K562 (cell line): ENCODE measurements at regions not wholly inside any gene's neighbourhood (a gene's known extent, or its start where the extent isn't known, plus 50 kb on each side); places are given as distances from the start of the nearest gene placed in this dataset.

Experiments
- ATAC-seq: fragments of 200-7000 bp; cut with Tn5 transposase; 3 replicates; pipeline ENCODE4 v1.9.1; 2020; ENCODE audit warnings: moderate library complexity
- BruUV-seq: library from RNA; stranded (reverse); fragments of 400-500 nt; replicated peaks from 2 replicates; lab custom pipeline; 2021; lab: Mats Ljungman, UMichigan
- CTCF ChIA-PET: fragments of 300-600 bp; formaldehyde crosslinking; extraction: SDS; loops from one replicate; lab custom pipeline; 2021; ENCODE audit warnings: low intra/inter-chr PET ratio; lab: Yijun Ruan, JAX
- POLR2A ChIA-PET: fragments of 300-600, 350-650 bp; sonication (Branson Sonifier 250); formaldehyde crosslinking; extraction: SDS; loops from one replicate; lab custom pipeline; 2021; ENCODE audit warnings: antibody characterized with exemption, inconsistent platforms; lab: Yijun Ruan, JAX
- DNase-seq, 4 experiments: peaks; one replicate each; pipeline versions ENCODE4 v3.0.0 to v3.0.0-alpha.2; 2011 to 2018; ENCODE audit warnings: low spot score in 3 of 4, mixed read lengths in 3 of 4; ENCODE audit errors: extremely low read depth in 1 of 4
- FAIRE-seq: peaks from 2 replicates; lab custom pipeline; 2011; peaks lifted over from hg19 to GRCh38; lab: Jason Lieb, UNC
- H2AFZ ChIP-seq: 2 replicates; pipeline ENCODE4 v1.6.0; 2011; ENCODE audit warnings: low read depth, low read length, control low read depth, inconsistent platforms
- H3K27ac ChIP-seq: fragments of 200-600 bp; 3 replicates; pipeline ENCODE4 v1.8.0; 2011; ENCODE audit warnings: low read depth, mild to moderate bottlenecking, control low read depth, inconsistent platforms, low read length, moderate library complexity, mixed read lengths; ENCODE audit errors: extremely low read depth
- H3K27me3 ChIP-seq, 2 experiments: fragments of 300-600 bp in 1 of 2; 2 replicates in 1 of 2; 3 replicates in 1 of 2; pipeline versions ENCODE4 v1.6.0 to v1.8.0; 2011; ENCODE audit warnings: inconsistent platforms in 2 of 2, low read length in 2 of 2, mild to moderate bottlenecking in 1 of 2, mixed read lengths in 1 of 2, moderate library complexity in 1 of 2; ENCODE audit not compliant: control insufficient read depth in 2 of 2, insufficient read depth in 2 of 2
- H3K36me3 ChIP-seq: fragments of 300-600 bp; 3 replicates; pipeline ENCODE4 v1.8.0; 2011; ENCODE audit warnings: mild to moderate bottlenecking, low read length, inconsistent platforms; ENCODE audit not compliant: control insufficient read depth, insufficient read depth
- H3K4me1 ChIP-seq, 2 experiments: fragments of 200-600 bp in 1 of 2; replicated peaks in 1 of 2; 2 replicates in 1 of 2; 3 replicates in 1 of 2; pipeline versions ENCODE4 v1.5.1 to v1.8.0; 2011; ENCODE audit warnings: inconsistent platforms in 2 of 2, low read length in 2 of 2, mild to moderate bottlenecking in 1 of 2, mixed read lengths in 1 of 2, moderate library complexity in 1 of 2; ENCODE audit not compliant: control insufficient read depth in 2 of 2, insufficient read depth in 2 of 2
- H3K4me2 ChIP-seq: 2 replicates; pipeline ENCODE4 v1.6.1; 2011; ENCODE audit warnings: low read length, control low read depth, inconsistent platforms, mixed read lengths; ENCODE audit not compliant: insufficient read depth
- H3K4me3 ChIP-seq: fragments of 200-600 bp; sonication (generic), shearing (Covaris generic); 2 replicates; pipeline ENCODE4 v1.5.1; 2016; ENCODE audit warnings: control low read depth, inconsistent platforms
- H3K79me2 ChIP-seq: fragments of 200-600 bp; 3 replicates; pipeline ENCODE4 v1.8.0; 2011; ENCODE audit warnings: low read length, inconsistent platforms; ENCODE audit not compliant: control insufficient read depth, insufficient read depth
- H3K9ac ChIP-seq, 2 experiments: 2 replicates each; pipeline versions ENCODE4 v1.6.0 to v1.6.1; 2011; ENCODE audit warnings: low read depth in 2 of 2, low read length in 2 of 2, control low read depth in 1 of 2, inconsistent platforms in 1 of 2, mild to moderate bottlenecking in 1 of 2, mixed read lengths in 1 of 2; ENCODE audit not compliant: insufficient read depth in 1 of 2
- H3K9me1 ChIP-seq: one replicate; pipeline ENCODE4 v1.6.0; 2011; ENCODE audit warnings: inconsistent platforms, mild to moderate bottlenecking, low read length, moderate library complexity; ENCODE audit not compliant: control insufficient read depth, insufficient read depth
- H3K9me3 ChIP-seq: replicated peaks from 2 replicates; pipeline ENCODE4 v1.5.1; 2011; ENCODE audit warnings: low read depth, low read length, inconsistent platforms; ENCODE audit not compliant: control insufficient read depth, insufficient read depth
- H4K20me1 ChIP-seq: replicated peaks from 2 replicates; pipeline ENCODE4 v1.6.1; 2011; ENCODE audit warnings: low read length, inconsistent platforms, mixed read lengths; ENCODE audit not compliant: control insufficient read depth, insufficient read depth
- MCM5 ChIP-seq: fragments of 450-650 bp; IDR thresholded peaks from 2 replicates; pipeline ENCODE4 v1.6.1; 2016; ENCODE audit warnings: low read depth
- PRDM10 ChIP-seq: fragments of 450-650 bp; IDR thresholded peaks from 2 replicates; pipeline ENCODE4 v1.6.1; 2018; ENCODE audit not compliant: partially characterized antibody
- WGBS: fragments of 100-300 bp; shearing (Covaris generic); methylation state at CpG from one replicate; pipeline ENCODE4 v1.1.6; 2016; ENCODE audit warnings: low coverage, mixed read lengths; ENCODE audit not compliant: insufficient coverage; ENCODE audit errors: missing lambda C conversion rate; 5-methylcytosine and 5-hydroxymethylcytosine counted together
- in situ Hi-C: fragments of 300-500 bp; cut with MboI; formaldehyde crosslinking; loops from 4 replicates; pipeline ENCODE4 v1.15.0; 2018; ENCODE audit warnings: inconsistent platforms, mixed read lengths
- intact Hi-C: fragments of 100-400 bp; cut with micrococcal nuclease; formaldehyde crosslinking; loops from 2 replicates; pipeline ENCODE4 v1.14.2; 2022

DNA sequence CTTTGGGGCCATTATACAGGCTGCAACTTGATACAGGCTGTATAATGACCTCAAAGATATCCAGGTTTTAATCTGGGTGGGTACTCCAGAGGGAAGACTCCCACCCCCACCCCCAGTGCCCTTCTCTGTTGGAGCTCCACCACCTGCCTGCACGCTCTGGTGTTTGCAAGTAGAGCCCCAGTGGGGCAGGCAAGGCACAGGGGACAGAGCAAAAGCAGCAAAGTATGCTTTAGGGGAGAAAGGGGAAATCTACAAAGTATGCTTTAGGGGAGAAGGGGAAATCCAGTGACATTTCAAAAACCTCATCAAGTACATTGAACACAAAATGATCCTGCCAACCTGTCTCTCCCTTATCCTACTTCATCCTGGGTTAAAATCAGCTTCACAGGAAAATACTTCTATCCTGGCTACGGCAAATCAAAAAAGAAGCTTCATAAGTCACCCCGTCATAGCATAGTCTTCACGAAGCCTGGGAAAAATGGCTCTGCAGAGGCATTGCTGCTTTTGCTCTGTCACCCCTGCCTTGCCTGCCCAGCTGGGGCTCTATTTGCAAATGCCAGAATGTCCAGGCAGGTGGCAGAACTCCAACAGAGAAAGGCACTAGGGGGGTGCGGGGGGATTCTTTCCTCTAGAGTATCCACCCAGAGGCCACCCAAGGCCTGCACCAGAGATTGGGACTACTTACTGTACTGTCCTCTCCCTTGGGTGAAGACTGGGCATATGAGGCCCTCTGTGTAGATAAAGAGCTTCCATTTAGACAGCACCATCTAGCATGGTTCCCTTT, 60.9 kb upstream of the ATP11B start:
- H3K4me2 ChIP-seq: no peak overlapping the region
- peaks cover 4 to 8% of the 10 kb centered on the region in 2 experiments; a peak in 4 of 5 replicates for H3K4me1 ChIP-seq
- no peak overlapping the region for H3K9ac ChIP-seq
- ChIA-PET POLR2A (interaction anchor here (0.8 to 1.4 kb wide), 3 partner anchors 10 to 63 kb away, joined by 3 to 4 read pairs (median 3); no protein-coding TSS in a partner anchor), CTCF (no interaction called here)
- in situ Hi-C loops: no loop called here
- H3K79me2 ChIP-seq: no peaks in the 10 kb centered on the region
- FAIRE-seq (no peak), ATAC-seq (no peak), DNase-seq (no peak)
- BruUV-seq: no TSS peak
- H3K4me3 ChIP-seq: no peak overlapping the region
- H3K9me1 ChIP-seq: no peaks in the 10 kb centered on the region
- no peak overlapping the region for H2AFZ ChIP-seq
- peak; percentile 65 for TF ChIP-seq PRDM10
- TF ChIP-seq MCM5: no peak
- 58% methylated on average over 4 of the region's 5 CpGs for WGBS
- H3K27me3 ChIP-seq: no peaks in the 10 kb centered on the region
- H3K36me3 ChIP-seq: no peaks in the 10 kb centered on the region
- intact Hi-C loops: no loop called here
- no peaks in the 10 kb centered on the region for H4K20me1 ChIP-seq
- no peaks in the 10 kb centered on the region for H3K9me3 ChIP-seq
- no peak overlapping the region for H3K27ac ChIP-seq
